ENCODE measurements at regions not wholly inside any gene's neighbourhood (a gene's known extent, or its start where the extent isn't known, plus 50 kb on each side); places are given as distances from the start of the nearest gene placed in this dataset.
"Not testable (repeated sequence)": the region's sequence is repeated elsewhere in the genome, so short reads cannot be mapped to it uniquely, and the experiment has no call there.

- DNase-seq (ENCODE audit: low read depth in 2 of 2), result no peak
These were observed 293.8 kb upstream of the RGS17 start for GRCh38 chr6:153424719-153425400.

DNA sequence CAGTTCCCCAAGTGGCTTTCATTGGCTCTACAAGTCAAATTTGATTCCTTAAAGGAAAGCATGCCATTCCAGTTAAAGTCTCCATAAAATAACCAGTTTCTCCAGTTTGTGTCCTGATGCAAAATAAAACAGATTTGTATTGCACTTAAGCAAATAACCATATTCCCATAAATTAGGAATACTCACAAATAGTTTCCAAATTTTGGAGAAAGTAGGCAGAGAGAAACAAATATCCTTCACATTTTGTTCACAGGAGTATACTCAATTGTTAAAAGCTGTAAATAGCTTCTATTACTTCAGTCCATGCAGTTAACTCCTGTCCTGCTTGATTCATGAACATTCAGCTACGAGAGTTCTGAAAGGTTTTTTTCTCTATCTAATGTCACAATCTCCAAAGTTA, 281.4 kb upstream of the RGS17 start:
- DNase-seq (ENCODE audit: low read depth in 2 of 2), result no peak

GRCh38 chr6:153411070-153411648, 280.1 kb upstream of the RGS17 start:
- DNase-seq (ENCODE audit: low read depth in 2 of 2), result no peak

DNA sequence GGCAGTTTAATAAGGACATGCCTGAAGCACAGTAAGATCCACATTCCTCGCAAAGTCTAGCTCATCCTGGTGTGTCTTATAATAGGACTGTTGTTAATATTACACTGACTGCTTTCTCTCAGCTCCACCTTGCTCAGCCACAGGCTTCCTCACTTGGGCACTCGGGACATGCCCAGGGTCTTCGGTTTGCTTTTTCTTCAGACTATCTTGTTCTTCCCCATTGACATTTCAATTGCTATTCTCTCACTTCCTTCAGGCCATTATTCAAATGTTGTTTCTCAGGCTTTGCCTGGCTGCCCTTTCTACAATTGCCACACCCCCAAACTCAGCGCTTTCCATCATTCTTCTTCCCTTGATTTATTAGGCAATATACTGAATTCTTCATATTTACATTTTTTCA, 274.8 kb upstream of the RGS17 start:
- no peak for DNase-seq (ENCODE audit: low read depth in 2 of 2)

- DNase-seq (ENCODE audit: low read depth in 2 of 2), result no peak
These were observed 270.7 kb upstream of the RGS17 start for GRCh38 chr6:153401751-153402150.

DNA sequence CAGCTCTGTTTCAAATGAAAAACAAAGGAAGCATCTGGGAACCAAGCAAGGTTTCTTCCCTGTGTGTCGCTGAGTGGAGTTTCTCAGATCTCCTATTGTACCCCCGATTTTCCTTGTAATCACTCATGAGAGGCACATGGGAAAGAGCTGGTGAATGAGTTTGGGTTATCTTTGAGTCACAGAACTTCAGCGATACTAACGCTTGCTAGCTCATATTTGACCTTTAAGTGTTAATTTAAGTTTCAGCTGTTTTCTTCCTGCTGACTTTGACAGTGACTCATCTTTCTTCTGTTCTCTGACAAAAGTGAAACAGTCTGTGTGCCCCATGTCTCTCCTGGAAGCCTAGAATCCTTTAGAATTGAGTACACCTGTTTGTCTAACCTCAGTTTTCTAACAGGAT, 261.1 kb upstream of the RGS17 start:
- no peak for DNase-seq (ENCODE audit: low read depth in 2 of 2)

DNA sequence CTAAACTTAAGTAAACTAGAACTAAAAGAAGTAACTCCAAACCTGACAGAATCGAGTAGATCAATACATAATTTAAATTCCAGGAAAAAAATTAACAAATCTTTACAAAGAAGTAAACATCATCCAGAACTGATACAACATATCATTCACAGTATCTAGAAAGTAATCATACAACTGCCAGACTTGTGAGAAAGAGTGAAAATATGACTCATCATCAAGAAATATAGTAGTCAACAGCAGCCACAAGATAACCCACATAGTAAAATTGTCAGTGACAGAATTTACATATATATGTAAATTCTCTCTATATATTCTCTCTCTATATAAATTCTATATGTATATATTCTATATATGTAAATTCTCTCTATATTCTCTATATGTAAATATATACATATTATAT, 242.8 kb upstream of the RGS17 start:
- no peak for DNase-seq (ENCODE audit: low read depth in 2 of 2)

GRCh38 chr6:153368131-153368530, 237.0 kb upstream of the RGS17 start:
- no peak for DNase-seq (ENCODE audit: low read depth in 2 of 2)

- no peak for DNase-seq (ENCODE audit: low read depth in 2 of 2)
These were observed 235.9 kb upstream of the RGS17 start for GRCh38 chr6:153367021-153367420.

GRCh38 chr6:153357391-153357790, 226.3 kb upstream of the RGS17 start:
- no peak for DNase-seq (ENCODE audit: low read depth in 2 of 2)

DNA sequence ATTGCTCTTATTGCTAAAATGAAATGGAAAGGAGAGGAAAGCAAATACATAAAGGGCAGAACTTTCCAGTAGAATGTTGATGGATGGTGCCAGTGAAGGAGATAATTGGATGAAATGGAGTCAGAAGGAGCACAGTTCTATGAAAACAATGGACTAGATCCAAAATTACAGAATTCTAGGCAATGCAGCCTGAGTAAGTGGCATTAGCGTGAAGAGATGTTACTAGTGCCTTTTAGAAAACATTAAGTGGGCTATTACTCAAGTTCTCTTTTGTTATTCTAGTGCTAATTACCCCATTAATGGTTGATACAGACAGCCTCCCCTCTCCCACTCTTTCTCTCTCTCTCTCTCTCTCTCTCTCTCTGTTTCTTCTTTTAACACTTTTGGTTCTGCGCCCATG, 209.5 kb upstream of the RGS17 start:
- no peak for DNase-seq (ENCODE audit: low read depth in 2 of 2)

DNA sequence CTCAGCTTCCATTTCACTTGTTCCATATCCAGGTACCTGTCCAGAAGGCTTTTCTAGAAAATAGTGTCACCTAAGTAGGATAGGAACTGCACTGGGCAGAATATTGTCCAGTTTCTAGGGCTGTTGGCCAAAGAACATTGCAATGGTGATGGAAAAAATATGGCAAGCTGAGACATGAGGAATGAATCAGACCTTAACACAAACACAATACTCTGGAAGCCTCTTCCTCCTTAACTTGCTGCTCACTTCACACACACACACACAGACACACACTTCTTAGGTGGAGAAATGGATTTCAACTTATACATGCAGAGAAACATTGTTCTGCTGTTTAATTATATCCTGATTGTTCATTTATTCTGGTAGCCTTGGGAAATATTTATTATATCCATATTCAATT, 203.0 kb upstream of the RGS17 start:
- no peak for DNase-seq (ENCODE audit: low read depth in 2 of 2)

GRCh38 chr6:153331221-153331620, 200.1 kb upstream of the RGS17 start:
- DNase-seq (ENCODE audit: low read depth in 2 of 2), result not testable (repeated sequence)

- DNase-seq (ENCODE audit: low read depth in 2 of 2), result no peak
These were observed 197.1 kb upstream of the RGS17 start for GRCh38 chr6:153328194-153328593.

- no peak for DNase-seq (ENCODE audit: low read depth in 2 of 2)
These were observed 194.6 kb upstream of the RGS17 start for GRCh38 chr6:153325661-153326060.

- DNase-seq (ENCODE audit: low read depth in 2 of 2), result peak; percentile 0 to 3
These were observed 181.6 kb upstream of the RGS17 start for GRCh38 chr6:153312634-153313033.

GRCh38 chr6:153309651-153310050, 178.6 kb upstream of the RGS17 start:
- DNase-seq (ENCODE audit: low read depth in 2 of 2), result no peak

- no peak for DNase-seq (ENCODE audit: low read depth in 2 of 2)
These were observed 171.1 kb upstream of the RGS17 start for GRCh38 chr6:153302133-153302532.

GRCh38 chr6:153301602-153302001, 170.5 kb upstream of the RGS17 start:
- no peak for DNase-seq (ENCODE audit: low read depth in 2 of 2)

- not testable (repeated sequence) for DNase-seq (ENCODE audit: low read depth in 2 of 2)
These were observed 151.4 kb upstream of the RGS17 start for GRCh38 chr6:153282456-153282855.

DNA sequence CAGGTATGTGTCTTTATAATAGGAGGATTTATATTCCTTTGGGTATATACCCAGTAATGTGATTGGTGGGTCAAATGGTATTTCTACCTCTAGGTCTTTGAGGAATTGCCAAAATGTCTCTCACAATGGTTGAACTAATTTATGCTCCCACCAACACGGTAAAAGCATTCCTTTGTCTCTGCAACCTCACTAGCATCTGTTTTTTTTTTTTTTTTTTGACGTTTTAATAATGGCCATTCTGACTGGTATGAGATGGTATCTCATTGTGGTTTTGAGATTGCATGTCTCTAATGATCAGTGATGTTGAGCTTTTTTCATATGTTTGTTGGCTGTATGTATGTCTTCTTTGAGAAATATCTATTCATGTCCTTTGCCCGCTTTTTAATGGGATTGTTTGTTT, 144.9 kb upstream of the RGS17 start:
- DNase-seq (ENCODE audit: low read depth in 2 of 2), result no peak

- no peak for DNase-seq (ENCODE audit: low read depth in 2 of 2)
These were observed 141.3 kb upstream of the RGS17 start for GRCh38 chr6:153272201-153272980.

GRCh38 chr6:153263489-153263888, 132.4 kb upstream of the RGS17 start:
- DNase-seq (ENCODE audit: low read depth in 2 of 2), result no peak
